ENCODE measurements at regions not wholly inside any gene's neighbourhood (a gene's known extent, or its start where the extent isn't known, plus 50 kb on each side); places are given as distances from the start of the nearest gene placed in this dataset.

DNA sequence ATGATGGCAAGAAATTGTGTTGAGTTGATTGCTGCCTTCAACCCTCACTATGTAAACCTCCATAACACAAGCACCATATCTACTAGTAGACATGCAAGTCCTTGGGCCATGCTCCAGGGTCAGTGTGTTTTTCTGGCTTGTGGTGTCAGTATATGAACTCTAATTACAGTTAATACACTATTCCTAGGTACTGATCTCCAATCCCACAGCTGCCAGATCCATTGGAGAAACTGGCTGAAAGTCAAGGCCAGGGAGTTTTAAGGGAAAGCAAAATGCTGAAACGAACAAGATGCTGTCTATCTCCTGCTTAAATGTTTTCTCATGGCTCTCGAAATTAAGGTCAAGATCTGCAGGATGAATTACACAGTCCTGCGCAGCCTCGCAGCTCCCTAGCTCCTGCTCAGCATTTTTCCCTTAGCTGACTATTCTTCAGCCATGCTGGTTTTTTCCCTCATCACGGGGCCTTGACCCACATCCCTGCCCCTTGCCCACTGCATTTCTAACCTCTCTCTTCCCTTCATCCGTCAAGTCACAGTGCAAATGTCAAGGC lies 425.0 kb upstream of the ADAMTS9 start:
- Mint-ChIP-seq H3K4me3 (no peak overlapping the region), H3K4me1 (no peaks in the 10 kb centered on the region), H3K9me3 (peaks cover 2 to 12% (median 7%) of the 10 kb centered on the region in 5 donors), H3K36me3 (no peaks in the 10 kb centered on the region), H3K27me3 (no peaks in the 10 kb centered on the region), H3K27ac (no peak overlapping the region)
- POLR2A ChIA-PET: no interaction called here
- Histone ChIP-seq H3K27me3 (ENCODE audit: insufficient read depth, low read length, poor library complexity, severe bottlenecking) (no peaks in the 10 kb centered on the region), H3K4me3 (ENCODE audit: low read length) (no peak overlapping the region), H3K9me3 (ENCODE audit: low read length) (no peaks in the 10 kb centered on the region), H3K27ac (ENCODE audit: low read depth, low read length) (no peak overlapping the region), H3K4me1 (ENCODE audit: insufficient read depth, low read length) (no peaks in the 10 kb centered on the region), H3K36me3 (ENCODE audit: insufficient read depth, low read length) (no peaks in the 10 kb centered on the region)
- CTCF ChIA-PET: no interaction called here
- no peak for DNase-seq

DNA sequence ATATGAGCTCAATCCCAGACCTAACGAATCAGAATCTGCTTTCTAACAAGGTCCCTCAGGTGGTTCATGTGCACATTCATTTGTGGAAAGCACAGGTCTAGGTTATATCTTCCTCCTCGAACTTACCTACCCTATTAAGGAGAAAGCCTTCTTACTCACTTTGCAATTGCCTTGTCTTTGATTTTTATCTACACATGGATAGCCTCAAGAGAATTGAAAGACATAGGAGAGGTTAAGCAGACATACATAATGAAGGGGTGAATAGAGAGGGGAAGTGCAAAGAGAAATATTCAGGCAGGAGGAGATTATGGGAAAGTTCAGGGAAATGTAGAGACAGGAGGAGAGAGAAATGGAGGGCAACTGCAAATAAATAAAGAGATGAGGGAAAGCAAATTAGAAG lies 422.9 kb upstream of the ADAMTS9 start:
- H3K27ac ChIP-seq (ENCODE audit: low read depth, low read length): no peak overlapping the region
- no peaks in the 10 kb centered on the region for H3K36me3 ChIP-seq (ENCODE audit: insufficient read depth, low read length)
- no peaks in the 10 kb centered on the region for H3K27me3 ChIP-seq (ENCODE audit: insufficient read depth, low read length, poor library complexity, severe bottlenecking)
- no peak overlapping the region for H3K4me3 ChIP-seq (ENCODE audit: low read length)
- Mint-ChIP-seq H3K9me3 (peaks cover 0 to 8% (median 2%) of the 10 kb centered on the region in 5 donors), H3K27ac (no peak overlapping the region), H3K4me3 (no peak overlapping the region), H3K27me3 (no peaks in the 10 kb centered on the region), H3K36me3 (no peaks in the 10 kb centered on the region), H3K4me1 (no peaks in the 10 kb centered on the region)
- no peaks in the 10 kb centered on the region for H3K9me3 ChIP-seq (ENCODE audit: low read length)
- CTCF ChIA-PET: no interaction called here
- POLR2A ChIA-PET: no interaction called here
- DNase-seq: no peak
- H3K4me1 ChIP-seq (ENCODE audit: insufficient read depth, low read length): no peaks in the 10 kb centered on the region

DNA sequence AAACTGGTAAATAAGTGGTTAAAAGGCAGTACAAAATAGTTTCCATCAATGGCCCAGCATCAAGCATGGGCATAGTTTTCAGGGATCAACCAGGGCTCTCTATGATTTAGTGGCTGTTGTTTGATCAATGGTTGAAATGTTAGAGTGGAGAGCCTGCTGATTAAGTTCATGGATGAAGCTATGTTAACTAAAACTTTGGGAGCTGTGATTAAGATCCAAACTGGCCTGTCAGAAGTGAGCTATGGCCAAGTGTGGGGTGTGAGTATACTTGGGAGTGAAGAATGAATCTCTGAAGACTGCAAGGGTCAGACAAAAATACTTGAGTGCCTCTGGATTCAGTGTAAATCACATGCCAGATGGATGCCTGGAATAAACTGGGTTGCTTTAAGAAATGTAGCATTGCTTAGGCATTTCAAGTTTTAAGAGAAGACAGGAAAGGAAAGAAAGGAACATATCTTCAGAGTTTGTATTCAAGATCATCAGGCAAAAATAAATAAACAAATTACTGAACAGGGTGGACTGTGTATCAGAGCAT lies 422.2 kb upstream of the ADAMTS9 start:
- Mint-ChIP-seq H3K27ac (no peak overlapping the region), H3K4me1 (no peaks in the 10 kb centered on the region), H3K9me3 (peaks cover 0 to 8% (median 2%) of the 10 kb centered on the region in 5 donors), H3K36me3 (no peaks in the 10 kb centered on the region), H3K27me3 (no peaks in the 10 kb centered on the region), H3K4me3 (no peak overlapping the region)
- no peak for DNase-seq
- Histone ChIP-seq H3K4me3 (ENCODE audit: low read length) (no peak overlapping the region), H3K27me3 (ENCODE audit: insufficient read depth, low read length, poor library complexity, severe bottlenecking) (no peaks in the 10 kb centered on the region), H3K9me3 (ENCODE audit: low read length) (no peaks in the 10 kb centered on the region), H3K36me3 (ENCODE audit: insufficient read depth, low read length) (no peaks in the 10 kb centered on the region), H3K27ac (ENCODE audit: low read depth, low read length) (no peak overlapping the region), H3K4me1 (ENCODE audit: insufficient read depth, low read length) (no peaks in the 10 kb centered on the region)
- CTCF ChIA-PET: no interaction called here
- POLR2A ChIA-PET: no interaction called here

DNA sequence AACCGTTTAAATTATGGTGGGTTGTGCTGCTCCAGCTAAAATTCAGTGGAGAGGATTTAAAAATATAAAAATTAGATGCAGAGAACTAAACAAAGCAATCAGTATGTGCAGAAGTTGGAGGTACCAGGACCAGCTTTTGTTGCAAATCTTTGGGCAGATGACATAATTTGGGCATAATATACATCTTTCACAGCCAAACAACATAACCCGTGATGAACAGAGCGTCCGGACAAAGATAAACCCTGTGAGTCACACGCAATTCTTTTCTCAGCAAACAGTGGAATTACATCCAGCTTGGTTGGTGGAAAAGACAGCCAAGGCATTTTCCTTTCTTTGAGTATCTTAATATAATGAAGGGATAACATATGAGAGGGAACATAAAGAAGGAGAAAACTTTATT lies 419.4 kb upstream of the ADAMTS9 start:
- Histone ChIP-seq H3K27me3 (ENCODE audit: insufficient read depth, low read length, poor library complexity, severe bottlenecking) (no peaks in the 10 kb centered on the region), H3K4me3 (ENCODE audit: low read length) (no peak overlapping the region), H3K9me3 (ENCODE audit: low read length) (no peaks in the 10 kb centered on the region), H3K4me1 (ENCODE audit: insufficient read depth, low read length) (no peaks in the 10 kb centered on the region), H3K36me3 (ENCODE audit: insufficient read depth, low read length) (no peaks in the 10 kb centered on the region), H3K27ac (ENCODE audit: low read depth, low read length) (no peak overlapping the region)
- Mint-ChIP-seq H3K36me3 (no peaks in the 10 kb centered on the region), H3K27me3 (no peaks in the 10 kb centered on the region), H3K9me3 (peaks cover 0 to 4% (median 2%) of the 10 kb centered on the region in 5 donors), H3K27ac (no peak overlapping the region), H3K4me1 (no peaks in the 10 kb centered on the region), H3K4me3 (no peak overlapping the region)
- no peak for DNase-seq
- CTCF ChIA-PET: no interaction called here
- POLR2A ChIA-PET: no interaction called here

DNA sequence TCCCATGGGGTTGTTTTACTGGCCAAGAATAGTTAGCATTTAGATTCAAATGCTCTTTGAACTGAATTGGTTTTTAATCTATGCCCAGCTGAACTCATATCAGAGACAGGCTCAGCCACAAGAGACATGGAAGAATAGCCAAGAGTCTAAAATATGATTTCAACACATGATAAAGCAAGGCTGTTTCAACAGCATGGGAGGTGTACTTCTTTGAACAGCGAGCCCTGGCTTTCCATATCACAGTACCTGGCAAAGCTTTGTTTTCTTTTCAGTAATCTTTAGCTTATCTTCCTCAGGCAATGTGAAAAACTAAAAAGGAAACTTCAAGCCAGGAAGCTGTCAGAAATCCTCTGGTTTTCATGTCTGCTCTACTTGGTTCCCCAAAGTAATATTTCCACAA lies 413.6 kb upstream of the ADAMTS9 start:
- Histone ChIP-seq H3K27me3 (ENCODE audit: insufficient read depth, low read length, poor library complexity, severe bottlenecking) (no peaks in the 10 kb centered on the region), H3K9me3 (ENCODE audit: low read length) (no peaks in the 10 kb centered on the region), H3K4me3 (ENCODE audit: low read length) (no peak overlapping the region), H3K36me3 (ENCODE audit: insufficient read depth, low read length) (no peaks in the 10 kb centered on the region), H3K27ac (ENCODE audit: low read depth, low read length) (no peak overlapping the region), H3K4me1 (ENCODE audit: insufficient read depth, low read length) (no peaks in the 10 kb centered on the region)
- CTCF ChIA-PET: no interaction called here
- Mint-ChIP-seq H3K4me1 (no peaks in the 10 kb centered on the region), H3K36me3 (no peaks in the 10 kb centered on the region), H3K9me3 (peaks cover 2 to 5% (median 2%) of the 10 kb centered on the region in 5 donors), H3K27ac (no peak overlapping the region), H3K27me3 (no peaks in the 10 kb centered on the region), H3K4me3 (no peak overlapping the region)
- POLR2A ChIA-PET: no interaction called here
- no peak for DNase-seq

DNA sequence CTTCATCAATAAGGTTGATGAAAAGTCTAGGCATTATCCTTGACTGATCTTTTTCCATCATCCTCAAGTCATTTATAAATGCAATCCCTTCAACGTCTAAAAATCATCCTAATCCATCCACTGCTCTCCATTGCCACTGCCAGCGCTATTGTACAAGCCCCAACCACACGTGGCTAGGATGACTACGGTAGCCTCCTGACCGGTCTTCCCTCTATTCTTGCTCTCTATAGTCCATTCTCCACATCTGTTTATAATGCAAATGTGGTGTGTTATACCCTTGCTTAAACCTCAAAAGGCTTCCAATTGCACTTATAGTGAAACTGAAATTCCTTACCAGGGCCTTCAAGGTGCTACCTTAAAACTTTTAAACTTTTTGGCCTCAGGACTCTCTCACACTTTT lies 410.6 kb upstream of the ADAMTS9 start:
- Histone ChIP-seq H3K36me3 (ENCODE audit: insufficient read depth, low read length) (no peaks in the 10 kb centered on the region), H3K9me3 (ENCODE audit: low read length) (no peaks in the 10 kb centered on the region), H3K27me3 (ENCODE audit: insufficient read depth, low read length, poor library complexity, severe bottlenecking) (no peaks in the 10 kb centered on the region), H3K27ac (ENCODE audit: low read depth, low read length) (no peak overlapping the region), H3K4me1 (ENCODE audit: insufficient read depth, low read length) (no peaks in the 10 kb centered on the region), H3K4me3 (ENCODE audit: low read length) (no peak overlapping the region)
- no peak overlapping the region for H3K27ac Mint-ChIP-seq
- H3K36me3 Mint-ChIP-seq: no peaks in the 10 kb centered on the region
- H3K27me3 Mint-ChIP-seq: no peaks in the 10 kb centered on the region
- H3K9me3 Mint-ChIP-seq: peaks cover 2 to 8% (median 5%) of the 10 kb centered on the region in 5 donors
- ChIA-PET POLR2A (no interaction called here), CTCF (no interaction called here)
- no peaks in the 10 kb centered on the region for H3K4me1 Mint-ChIP-seq
- H3K4me3 Mint-ChIP-seq: no peak overlapping the region
- no peak for DNase-seq

DNA sequence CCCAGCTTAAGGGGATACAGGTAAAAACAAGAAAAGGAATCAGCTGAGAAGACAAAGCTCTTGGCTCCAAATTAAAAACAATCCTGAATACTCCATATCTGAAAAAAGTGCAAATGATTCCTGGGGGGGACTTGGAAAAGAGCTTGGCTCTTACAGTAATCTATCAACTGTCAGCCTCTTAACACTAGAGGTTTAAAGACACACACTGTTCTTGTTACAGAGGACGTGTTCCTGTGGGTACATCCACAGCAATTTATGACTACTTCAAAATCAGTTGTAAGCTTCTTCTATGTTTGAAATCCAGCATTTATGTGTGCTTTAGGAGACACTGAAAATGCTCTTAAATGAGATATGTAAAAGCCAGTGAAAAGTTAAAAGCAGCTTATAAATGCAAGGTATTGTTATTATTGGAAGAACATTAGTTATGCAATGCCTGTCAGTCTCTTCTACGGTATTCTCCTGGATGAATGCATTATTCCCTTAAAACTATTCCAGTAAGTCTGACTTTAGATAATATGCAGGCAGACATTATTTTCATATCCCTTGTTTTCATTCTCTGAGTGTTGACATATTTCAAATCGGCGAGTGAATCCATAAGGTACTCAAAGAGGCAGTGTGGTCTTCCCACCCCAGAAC lies 408.4 kb upstream of the ADAMTS9 start:
- H3K4me1 ChIP-seq (ENCODE audit: insufficient read depth, low read length): no peaks in the 10 kb centered on the region
- Mint-ChIP-seq H3K27ac (no peak overlapping the region), H3K9me3 (peaks cover 0 to 8% (median 6%) of the 10 kb centered on the region in 5 donors), H3K27me3 (no peaks in the 10 kb centered on the region), H3K36me3 (no peaks in the 10 kb centered on the region), H3K4me3 (no peak overlapping the region), H3K4me1 (no peaks in the 10 kb centered on the region)
- ChIA-PET CTCF (no interaction called here), POLR2A (no interaction called here)
- no peaks in the 10 kb centered on the region for H3K36me3 ChIP-seq (ENCODE audit: insufficient read depth, low read length)
- no peak overlapping the region for H3K27ac ChIP-seq (ENCODE audit: low read depth, low read length)
- H3K4me3 ChIP-seq (ENCODE audit: low read length): no peak overlapping the region
- no peaks in the 10 kb centered on the region for H3K9me3 ChIP-seq (ENCODE audit: low read length)
- no peak for DNase-seq
- H3K27me3 ChIP-seq (ENCODE audit: insufficient read depth, low read length, poor library complexity, severe bottlenecking): no peaks in the 10 kb centered on the region

DNA sequence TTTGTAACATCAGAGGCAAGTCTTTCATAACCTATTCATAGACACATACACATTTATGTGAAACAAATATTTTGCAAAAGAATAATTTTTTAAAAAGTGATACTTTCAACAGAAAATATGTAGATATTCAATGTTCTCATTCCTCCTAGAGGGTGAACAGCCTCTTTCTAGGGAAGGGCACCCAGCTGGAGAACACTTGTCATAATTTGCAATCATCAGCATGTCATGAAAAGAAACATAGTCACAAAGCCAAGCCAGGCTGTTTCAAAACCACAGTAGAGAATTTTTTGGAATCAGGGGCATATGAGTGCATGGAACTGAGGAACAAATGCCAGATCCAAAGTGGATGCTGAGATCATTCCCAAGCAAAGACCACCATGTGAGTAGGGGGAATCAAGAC lies 406.9 kb upstream of the ADAMTS9 start:
- Histone ChIP-seq H3K27ac (ENCODE audit: low read depth, low read length) (no peak overlapping the region), H3K9me3 (ENCODE audit: low read length) (no peaks in the 10 kb centered on the region), H3K4me3 (ENCODE audit: low read length) (no peak overlapping the region), H3K27me3 (ENCODE audit: insufficient read depth, low read length, poor library complexity, severe bottlenecking) (no peaks in the 10 kb centered on the region), H3K4me1 (ENCODE audit: insufficient read depth, low read length) (no peaks in the 10 kb centered on the region), H3K36me3 (ENCODE audit: insufficient read depth, low read length) (no peaks in the 10 kb centered on the region)
- no peak overlapping the region for H3K4me3 Mint-ChIP-seq
- POLR2A ChIA-PET: no interaction called here
- H3K36me3 Mint-ChIP-seq: no peaks in the 10 kb centered on the region
- peaks cover 0 to 13% (median 7%) of the 10 kb centered on the region in 5 donors for H3K9me3 Mint-ChIP-seq
- no peaks in the 10 kb centered on the region for H3K27me3 Mint-ChIP-seq
- no peak for DNase-seq
- peak overlapping the region in 1 of 8 donors; percentile 43 for H3K27ac Mint-ChIP-seq
- CTCF ChIA-PET: no interaction called here
- no peaks in the 10 kb centered on the region for H3K4me1 Mint-ChIP-seq
